GM21526 (cell line): ENCODE measurements at regions not wholly inside any gene's neighbourhood (a gene's known extent, or its start where the extent isn't known, plus 50 kb on each side); places are given as distances from the start of the nearest gene placed in this dataset.

Source experiments
- ATAC-seq: cut with Tn5 transposase; IDR thresholded peaks from one replicate; pipeline ENCODE4 v1.9.1; 2021; ENCODE audit warnings: moderate library complexity; ENCODE audit not compliant: unreplicated experiment, low FRiP score

- no peak for ATAC-seq
Measured at GRCh38 chr5:133831491-133832224, 136.8 kb downstream of the C5orf15 start.

- no peak for ATAC-seq
Measured at GRCh38 chr5:133830911-133831310, 137.5 kb downstream of the C5orf15 start.

- ATAC-seq = no peak
Measured at GRCh38 chr5:133830281-133830680, 138.1 kb downstream of the C5orf15 start.

- ATAC-seq = no peak
Measured at GRCh38 chr5:133829786-133830185, 138.6 kb downstream of the C5orf15 start.

- ATAC-seq = no peak
Measured at GRCh38 chr5:133828722-133829121, 139.7 kb downstream of the C5orf15 start.

- no peak for ATAC-seq
Measured at GRCh38 chr5:133827830-133828229, 140.6 kb downstream of the C5orf15 start.

- ATAC-seq = no peak
Measured at GRCh38 chr5:133827011-133827410, 141.4 kb downstream of the C5orf15 start.

GRCh38 chr5:133825631-133826289 lies 142.7 kb downstream of the C5orf15 start:
- ATAC-seq = no peak

GRCh38 chr5:133824661-133825254 lies 143.7 kb downstream of the C5orf15 start:
- peak; percentile 77 for ATAC-seq

DNA sequence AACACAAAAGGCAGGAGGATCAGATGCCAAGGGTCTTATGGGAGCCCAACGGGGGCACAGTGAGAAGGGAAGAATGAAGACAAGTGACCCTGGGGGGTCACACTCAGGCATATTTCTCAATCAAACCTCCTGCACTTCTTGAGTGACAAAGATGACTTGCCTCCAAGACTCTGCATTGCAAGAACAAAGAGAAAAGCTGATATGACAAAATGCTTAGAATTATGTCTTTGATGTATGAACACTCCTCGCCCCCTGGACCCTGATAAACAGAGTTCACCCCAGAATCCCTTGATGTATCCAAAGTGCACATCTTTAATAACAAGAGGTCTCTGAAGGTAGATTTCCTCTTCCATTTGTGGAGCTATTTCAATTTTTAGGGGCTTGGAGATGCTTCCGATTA lies 146.5 kb downstream of the C5orf15 start:
- ATAC-seq = no peak

- no peak for ATAC-seq
Measured at GRCh38 chr5:133821311-133821741, 147.1 kb downstream of the C5orf15 start.

- ATAC-seq = no peak
Measured at GRCh38 chr5:133820507-133820906, 147.9 kb downstream of the C5orf15 start.

DNA sequence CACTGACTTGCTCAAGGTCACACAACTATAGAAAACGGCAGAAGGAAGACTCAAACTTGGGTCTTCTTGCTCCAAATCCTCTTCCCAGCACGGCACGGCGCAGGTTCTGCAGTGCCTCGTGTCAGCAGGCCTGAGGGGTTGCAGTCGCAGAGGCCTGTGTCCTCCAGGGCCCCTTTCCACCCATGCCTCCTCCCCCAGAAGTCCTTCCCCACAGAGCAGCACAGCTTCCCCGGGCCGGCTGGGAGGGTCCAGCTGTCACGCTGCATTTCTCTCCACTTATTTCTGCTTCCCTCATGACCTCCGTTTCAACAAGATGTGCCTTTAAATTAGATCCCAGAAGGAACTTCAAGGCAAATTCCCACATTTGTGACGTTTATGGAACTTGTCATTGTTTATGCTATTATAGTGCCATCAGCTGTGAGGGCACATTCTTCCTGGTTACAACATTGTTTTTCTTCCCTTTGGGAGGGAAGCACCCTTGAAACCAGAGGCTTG lies 148.4 kb downstream of the C5orf15 start:
- ATAC-seq = no peak

GRCh38 chr5:133818869-133819600 lies 149.4 kb downstream of the C5orf15 start:
- ATAC-seq = no peak

- ATAC-seq = no peak
Measured at GRCh38 chr5:133818031-133818431, 150.4 kb downstream of the C5orf15 start.

DNA sequence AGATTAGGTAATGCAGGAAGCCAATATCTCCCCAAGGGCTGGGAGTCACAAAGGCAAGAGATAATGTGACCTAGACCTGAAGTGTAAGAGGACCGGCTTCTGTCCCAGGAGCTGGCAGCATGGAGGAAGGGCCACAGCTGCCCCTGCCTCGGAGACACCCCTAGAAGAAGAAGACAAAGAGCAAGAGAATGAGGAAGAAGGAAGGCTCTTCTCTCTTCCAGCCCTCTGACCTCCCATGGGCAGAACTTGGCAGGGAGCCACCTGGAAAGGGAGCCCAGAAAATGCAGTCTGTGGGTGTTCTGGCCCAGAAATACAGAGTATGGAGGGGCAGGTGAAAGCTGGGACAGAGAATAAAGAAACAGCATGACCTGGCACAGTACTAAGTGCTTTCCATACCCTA lies 151.0 kb downstream of the C5orf15 start:
- no peak for ATAC-seq

DNA sequence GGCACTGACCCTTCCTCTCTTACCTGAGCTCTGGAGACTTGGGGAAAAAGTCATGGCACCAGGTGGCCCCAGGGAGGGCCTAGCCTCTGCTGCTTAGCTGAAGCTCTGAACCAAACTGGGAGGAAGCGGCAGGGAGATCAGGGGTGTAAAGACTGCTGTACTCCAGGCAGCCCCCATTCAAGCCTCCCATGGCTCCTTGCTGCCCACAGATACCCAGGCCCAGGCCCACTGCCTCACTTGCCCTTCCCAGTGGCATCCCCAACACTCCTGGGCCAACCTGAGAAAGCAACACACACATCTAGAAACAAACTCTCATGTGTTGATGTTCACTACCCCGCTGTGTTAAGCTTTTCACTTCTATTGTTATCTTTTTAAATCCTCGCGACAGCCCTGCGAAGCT lies 151.6 kb downstream of the C5orf15 start:
- no peak for ATAC-seq

- ATAC-seq = no peak
Measured at GRCh38 chr5:133814152-133814551, 154.3 kb downstream of the C5orf15 start.

DNA sequence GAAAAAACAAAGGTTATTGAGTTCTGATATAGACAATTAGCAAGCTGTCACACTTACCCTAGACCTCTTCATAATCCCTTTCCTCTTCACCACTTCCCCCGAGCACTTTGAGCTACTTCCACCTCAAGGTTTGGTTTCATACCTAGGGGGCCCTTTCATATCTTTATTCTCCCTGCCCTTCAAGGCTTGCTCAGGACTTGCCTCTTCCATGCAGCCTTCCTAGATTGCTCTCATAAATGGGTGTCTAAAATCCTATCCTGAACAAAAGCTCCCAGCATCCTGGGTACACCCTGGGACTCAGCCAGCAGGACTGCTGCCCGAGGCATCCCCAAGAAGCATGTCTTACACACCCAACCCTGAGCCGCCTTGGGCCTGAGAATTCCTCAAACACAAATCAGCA lies 157.3 kb downstream of the C5orf15 start:
- no peak for ATAC-seq

- ATAC-seq = no peak
Measured at GRCh38 chr5:133809801-133810200, 158.6 kb downstream of the C5orf15 start.

DNA sequence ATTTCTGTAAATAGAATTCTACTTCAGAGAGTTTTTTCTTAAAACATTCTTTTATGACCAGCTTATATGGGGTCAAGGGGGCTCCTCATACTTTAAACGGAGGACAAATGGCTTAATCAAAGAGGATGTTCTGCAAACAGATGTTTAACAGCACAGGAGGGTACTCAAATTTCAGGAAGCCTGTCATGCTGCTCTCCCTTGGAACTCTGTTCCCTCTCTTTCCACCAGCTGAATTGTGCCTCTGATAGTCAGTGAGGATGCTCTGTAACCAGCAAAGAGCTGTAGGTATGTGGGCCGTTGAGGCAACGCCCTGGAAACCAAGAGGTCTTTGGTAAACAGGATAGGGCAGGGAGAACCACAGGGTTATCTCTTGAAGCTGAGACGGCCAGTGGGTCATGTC lies 161.1 kb downstream of the C5orf15 start:
- ATAC-seq = no peak
